IMR-90 (cell line): ENCODE measurements at regions not wholly inside any gene's neighbourhood (a gene's known extent, or its start where the extent isn't known, plus 50 kb on each side); places are given as distances from the start of the nearest gene placed in this dataset.

ENCODE experiments used
- ATAC-seq: fragments of 200-7000 bp; cut with Tn5 transposase; 2 replicates; pipeline ENCODE4 v1.9.1; 2020; ENCODE audit warnings: low read depth, mild to moderate bottlenecking, moderate library complexity
- BruUV-seq: library from RNA; stranded (reverse); fragments of 400-500 nt; replicated peaks from 2 replicates; lab custom pipeline; 2021; lab: Mats Ljungman, UMichigan
- CTCF ChIA-PET: fragments of 300-600 bp; formaldehyde crosslinking; extraction: SDS; loops from one replicate; lab custom pipeline; 2021; ENCODE audit warnings: antibody characterized with exemption; lab: Yijun Ruan, JAX
- POLR2A ChIA-PET: fragments of 300-600 bp; sonication (Branson Sonifier 250); formaldehyde crosslinking; loops from one replicate; lab custom pipeline; 2022; ENCODE audit warnings: antibody characterized with exemption; ENCODE audit not compliant: unreplicated experiment; lab: Charles Lee
- DNase-seq: peaks from one replicate; pipeline ENCODE4 v3.0.0; 2013
- H2AFZ ChIP-seq: replicated peaks from 2 replicates; pipeline ENCODE3; 2013; ENCODE audit warnings: low read length, mild to moderate bottlenecking; ENCODE audit not compliant: poor library complexity
- H2AK5ac ChIP-seq: 2 replicates; pipeline ENCODE4 v1.6.1; 2013; ENCODE audit warnings: low read depth, low read length, inconsistent platforms
- H2AK9ac ChIP-seq: replicated peaks from 2 replicates; pipeline ENCODE3; 2013; ENCODE audit warnings: mild to moderate bottlenecking, low read depth, low read length, moderate library complexity; ENCODE audit not compliant: poor library complexity
- H2BK120ac ChIP-seq: 2 replicates; pipeline ENCODE4 v1.6.1; 2013; ENCODE audit warnings: low read depth, low read length, inconsistent platforms
- H2BK15ac ChIP-seq: 3 replicates; pipeline ENCODE4 v1.6.1; 2013; ENCODE audit warnings: low read depth, low read length, inconsistent platforms
- H2BK20ac ChIP-seq: 2 replicates; pipeline ENCODE4 v1.6.1; 2013; ENCODE audit warnings: low read depth, mild to moderate bottlenecking, inconsistent platforms, low read length, moderate library complexity
- H2BK5ac ChIP-seq: 2 replicates; pipeline ENCODE4 v1.6.1; 2013; ENCODE audit warnings: mild to moderate bottlenecking, low read depth, low read length, inconsistent platforms; ENCODE audit not compliant: poor library complexity, severe bottlenecking
- H3K14ac ChIP-seq: replicated peaks from 2 replicates; pipeline ENCODE4 v1.6.1; 2013; ENCODE audit warnings: low read depth, low read length, inconsistent platforms
- H3K18ac ChIP-seq: 2 replicates; pipeline ENCODE4 v1.6.1; 2013; ENCODE audit warnings: low read depth, low read length, control low read depth
- H3K23ac ChIP-seq: 2 replicates; pipeline ENCODE4 v1.6.1; 2013; ENCODE audit warnings: low read depth, low read length, inconsistent platforms
- H3K27ac ChIP-seq: 2 replicates; pipeline ENCODE4 v1.5.1; 2013; ENCODE audit warnings: mild to moderate bottlenecking, control low read depth, low read length; ENCODE audit not compliant: insufficient read depth
- H3K27me3 ChIP-seq: 2 replicates; pipeline ENCODE4 v1.6.1; 2013; ENCODE audit warnings: low read length; ENCODE audit not compliant: control insufficient read depth, insufficient read depth
- H3K36me3 ChIP-seq: 2 replicates; pipeline ENCODE4 v1.6.1; 2013; ENCODE audit warnings: low read length, mixed read lengths; ENCODE audit not compliant: control insufficient read depth, insufficient read depth
- H3K4ac ChIP-seq: 2 replicates; pipeline ENCODE4 v1.6.1; 2013; ENCODE audit warnings: low read depth, low read length, inconsistent platforms
- H3K4me1 ChIP-seq: 2 replicates; pipeline ENCODE4 v1.6.1; 2013; ENCODE audit warnings: low read length, mixed read lengths; ENCODE audit not compliant: control insufficient read depth, insufficient read depth
- H3K4me2 ChIP-seq: 2 replicates; pipeline ENCODE4 v1.6.1; 2013; ENCODE audit warnings: low read depth, mild to moderate bottlenecking, control low read depth, low read length, moderate library complexity
- H3K4me3 ChIP-seq: 2 replicates; pipeline ENCODE4 v1.5.1; 2013; ENCODE audit warnings: low read depth, mild to moderate bottlenecking, control low read depth, low read length, moderate library complexity; ENCODE audit not compliant: insufficient read depth
- H3K56ac ChIP-seq: 2 replicates; pipeline ENCODE4 v1.6.1; 2013; ENCODE audit warnings: low read length, inconsistent platforms; ENCODE audit not compliant: insufficient read depth; ENCODE audit errors: extremely low read depth
- H3K79me1 ChIP-seq, 2 experiments: 2 replicates each; pipeline ENCODE4 v1.6.1; 2013; ENCODE audit warnings: low read length in 2 of 2, inconsistent platforms in 1 of 2, low read depth in 1 of 2
- H3K9ac ChIP-seq: 2 replicates; pipeline ENCODE4 v1.6.1; 2013; ENCODE audit warnings: low read depth, low read length, control low read depth
- H3K9me1 ChIP-seq: 2 replicates; pipeline ENCODE4 v1.6.1; 2013; ENCODE audit warnings: low read length, inconsistent platforms; ENCODE audit not compliant: insufficient read depth
- H3K9me3 ChIP-seq: 2 replicates; pipeline ENCODE4 v1.6.1; 2013; ENCODE audit warnings: low read length; ENCODE audit not compliant: control insufficient read depth, insufficient read depth
- H4K20me1 ChIP-seq: 2 replicates; pipeline ENCODE4 v1.6.1; 2013; ENCODE audit warnings: low read length, inconsistent platforms; ENCODE audit not compliant: insufficient read depth
- H4K5ac ChIP-seq: 2 replicates; pipeline ENCODE4 v1.6.1; 2013; ENCODE audit warnings: mild to moderate bottlenecking, low read depth, low read length, control low read depth
- H4K8ac ChIP-seq, 2 experiments: 2 replicates each; pipeline ENCODE4 v1.6.1; 2013; ENCODE audit warnings: low read depth in 2 of 2, low read length in 2 of 2, control low read depth in 1 of 2, inconsistent platforms in 1 of 2
- H4K91ac ChIP-seq: 2 replicates; pipeline ENCODE4 v1.6.1; 2013; ENCODE audit warnings: low read depth, low read length, inconsistent platforms; ENCODE audit not compliant: insufficient read depth
- CEBPB ChIP-seq: IDR thresholded peaks from 2 replicates; pipeline ENCODE4 v1.6.1; 2012; ENCODE audit warnings: low read depth, low read length, improper control_type of control experiment
- CHD1 ChIP-seq: IDR thresholded peaks from 2 replicates; pipeline ENCODE4 v1.6.1; 2012; ENCODE audit warnings: low read depth, low read length, improper control_type of control experiment
- ELK1 ChIP-seq: fragments of 150-350 bp; IDR thresholded peaks from 2 replicates; pipeline ENCODE4 v1.6.1; 2016; ENCODE audit warnings: low read depth, mild to moderate bottlenecking, low read length, moderate library complexity, borderline replicate concordance
- FOS ChIP-seq: fragments of 150-350 bp; IDR thresholded peaks from 2 replicates; pipeline ENCODE4 v1.6.1; 2016; ENCODE audit warnings: low read depth, low read length
- MAFK ChIP-seq: IDR thresholded peaks from 2 replicates; pipeline ENCODE4 v1.6.1; 2012; ENCODE audit warnings: low read depth, low read length, improper control_type of control experiment
- MAZ ChIP-seq: IDR thresholded peaks from 2 replicates; pipeline ENCODE4 v1.6.1; 2012; ENCODE audit warnings: low read depth, mild to moderate bottlenecking, low read length, improper control_type of control experiment, moderate library complexity, borderline replicate concordance
- MXI1 ChIP-seq: IDR thresholded peaks from 2 replicates; pipeline ENCODE4 v1.6.1; 2012; ENCODE audit warnings: low read depth, mild to moderate bottlenecking, low read length, moderate library complexity, borderline replicate concordance
- POLR2A ChIP-seq: IDR thresholded peaks from 2 replicates; pipeline ENCODE4 v1.6.1; 2012; ENCODE audit warnings: mild to moderate bottlenecking, low read depth, low read length
- RCOR1 ChIP-seq: IDR thresholded peaks from 2 replicates; pipeline ENCODE4 v1.6.1; 2012; ENCODE audit warnings: mild to moderate bottlenecking, low read length, improper control_type of control experiment; ENCODE audit not compliant: insufficient replicate concordance
- SMC3 ChIP-seq: fragments of 150-350 bp; IDR thresholded peaks from 2 replicates; pipeline ENCODE4 v1.6.1; 2016; ENCODE audit warnings: low read depth, mild to moderate bottlenecking, antibody characterized with exemption, low read length, moderate library complexity
- USF2 ChIP-seq: fragments of 150-350 bp; IDR thresholded peaks from 2 replicates; pipeline ENCODE4 v1.6.1; 2017; ENCODE audit warnings: mild to moderate bottlenecking, antibody characterized with exemption, low read length, low read depth
- WGBS, 2 experiments: methylation state at CpG; one replicate each; pipeline versions ENCODE4 v1.1.5 to v1.1.7; 2013; ENCODE audit warnings: missing lambda C conversion rate in 2 of 2; ENCODE audit not compliant: insufficient read length in 1 of 2; ENCODE audit errors: extremely low coverage in 2 of 2; 5-methylcytosine and 5-hydroxymethylcytosine counted together
- dilution Hi-C: fragments of 300-500 bp; cut with HindIII; formaldehyde crosslinking; loops from one replicate; pipeline ENCODE4 v1.14.3; 2018; ENCODE audit warnings: low sequenced_read_pairs; ENCODE audit not compliant: unreplicated experiment
- in situ Hi-C: fragments of 300-500 bp; cut with MboI; formaldehyde crosslinking; loops from 3 replicates; pipeline ENCODE4 v1.14.3; 2019; ENCODE audit warnings: low sequenced_read_pairs, inconsistent platforms, mixed read lengths
- intact Hi-C: fragments of 100-400 bp; cut with micrococcal nuclease; formaldehyde crosslinking; loops from 2 replicates; pipeline ENCODE4 v1.10.0; 2022

- ChIA-PET CTCF (no interaction called here), POLR2A (no interaction called here)
- H4K20me1 ChIP-seq = no peaks in the 10 kb centered on the region
- H3K27ac ChIP-seq = no peak overlapping the region
- no peak for DNase-seq
- TF ChIP-seq CHD1 = no peak
- TF ChIP-seq FOS = no peak
- no peak for TF ChIP-seq POLR2A
- TF ChIP-seq CEBPB = no peak
- no peak for TF ChIP-seq MXI1
- no peak for TF ChIP-seq MAFK
- TF ChIP-seq ELK1 = no peak
- TF ChIP-seq USF2 = no peak
- TF ChIP-seq RCOR1 = no peak
- TF ChIP-seq SMC3 = no peak
- no peak for TF ChIP-seq MAZ
- no peak overlapping the region for H3K4me2 ChIP-seq
- H3K36me3 ChIP-seq = no peaks in the 10 kb centered on the region
- H2BK120ac ChIP-seq = no peak overlapping the region
- ATAC-seq = no peak
- no peaks in the 10 kb centered on the region for H3K4me1 ChIP-seq
- no peak overlapping the region for H2AK9ac ChIP-seq
- in situ Hi-C loops = no loop called here
- no peaks in the 10 kb centered on the region for H3K9me1 ChIP-seq
- H4K8ac ChIP-seq = no peak overlapping the region
- no peak overlapping the region for H3K4me3 ChIP-seq
- no peaks in the 10 kb centered on the region for H3K27me3 ChIP-seq
- H3K9ac ChIP-seq = no peak overlapping the region
- H3K9me3 ChIP-seq = no peaks in the 10 kb centered on the region
- H4K91ac ChIP-seq = no peak overlapping the region
- H3K23ac ChIP-seq = no peak overlapping the region
- no peak overlapping the region for H2BK5ac ChIP-seq
- H2BK20ac ChIP-seq = no peak overlapping the region
- no peak overlapping the region for H4K5ac ChIP-seq
- H2BK15ac ChIP-seq = no peak overlapping the region
- BruUV-seq = no TSS peak
- H3K56ac ChIP-seq = no peak overlapping the region
- H3K18ac ChIP-seq = no peak overlapping the region
- H3K4ac ChIP-seq = no peak overlapping the region
- intact Hi-C loops = no loop called here
- no CpG with 5 or more reads among the region's 3 CpGs for WGBS, 2 experiments
- H3K14ac ChIP-seq = no peak overlapping the region
- H2AK5ac ChIP-seq = no peak overlapping the region
- H3K79me1 ChIP-seq = no peaks in the 10 kb centered on the region
- H2AFZ ChIP-seq = no peak overlapping the region
- dilution Hi-C loops = no loop called here
Measured at GRCh38 chr2:41434991-41435390, 612.8 kb upstream of the PKDCC start.
